ENCODE measurements at regions not wholly inside any gene's neighbourhood (a gene's known extent, or its start where the extent isn't known, plus 50 kb on each side); places are given as distances from the start of the nearest gene placed in this dataset.

DNA sequence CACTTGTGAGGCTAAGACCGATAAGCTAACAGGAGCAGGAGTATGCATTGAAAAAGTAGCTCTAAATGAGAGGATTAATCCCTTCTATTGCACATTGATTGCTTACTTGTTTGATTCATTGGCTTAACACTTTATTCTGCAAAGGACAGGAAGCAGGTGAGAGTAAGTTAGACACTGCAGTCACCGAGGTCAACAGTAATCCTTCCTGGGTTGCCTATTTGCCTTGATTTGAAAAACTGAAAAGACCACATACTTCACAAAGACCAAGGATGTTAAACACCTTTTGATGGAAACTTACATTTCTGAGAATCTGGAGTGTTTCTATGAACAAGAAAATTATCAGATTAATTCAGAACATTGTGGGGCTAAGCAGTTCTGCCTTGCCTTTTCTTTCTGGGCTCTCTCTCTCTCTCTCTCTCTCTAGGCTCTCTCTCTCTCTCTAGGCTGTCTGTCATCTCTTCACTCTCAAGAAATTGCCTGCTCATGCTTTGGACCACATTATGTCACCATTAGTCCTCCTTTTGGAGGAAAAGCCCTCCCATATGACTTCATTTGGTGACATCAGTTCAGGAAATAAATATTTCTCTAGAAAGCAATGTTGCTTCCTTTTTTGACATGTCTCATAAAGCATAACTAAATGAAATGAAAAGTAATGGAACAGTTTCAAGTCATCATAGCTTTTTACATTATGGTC, 103.8 kb downstream of the TNFSF18 start:
- Mint-ChIP-seq H3K36me3 (ENCODE audit: low read depth) (no peaks in the 10 kb centered on the region), H3K4me1 (no peaks in the 10 kb centered on the region), H3K4me3 (no peak overlapping the region), H3K9me3 (no peaks in the 10 kb centered on the region), H3K27ac (ENCODE audit: unreplicated experiment) (no peak overlapping the region), H3K27me3 (ENCODE audit: low read depth) (no peaks in the 10 kb centered on the region)
- TF ChIP-seq, protein P1, sequence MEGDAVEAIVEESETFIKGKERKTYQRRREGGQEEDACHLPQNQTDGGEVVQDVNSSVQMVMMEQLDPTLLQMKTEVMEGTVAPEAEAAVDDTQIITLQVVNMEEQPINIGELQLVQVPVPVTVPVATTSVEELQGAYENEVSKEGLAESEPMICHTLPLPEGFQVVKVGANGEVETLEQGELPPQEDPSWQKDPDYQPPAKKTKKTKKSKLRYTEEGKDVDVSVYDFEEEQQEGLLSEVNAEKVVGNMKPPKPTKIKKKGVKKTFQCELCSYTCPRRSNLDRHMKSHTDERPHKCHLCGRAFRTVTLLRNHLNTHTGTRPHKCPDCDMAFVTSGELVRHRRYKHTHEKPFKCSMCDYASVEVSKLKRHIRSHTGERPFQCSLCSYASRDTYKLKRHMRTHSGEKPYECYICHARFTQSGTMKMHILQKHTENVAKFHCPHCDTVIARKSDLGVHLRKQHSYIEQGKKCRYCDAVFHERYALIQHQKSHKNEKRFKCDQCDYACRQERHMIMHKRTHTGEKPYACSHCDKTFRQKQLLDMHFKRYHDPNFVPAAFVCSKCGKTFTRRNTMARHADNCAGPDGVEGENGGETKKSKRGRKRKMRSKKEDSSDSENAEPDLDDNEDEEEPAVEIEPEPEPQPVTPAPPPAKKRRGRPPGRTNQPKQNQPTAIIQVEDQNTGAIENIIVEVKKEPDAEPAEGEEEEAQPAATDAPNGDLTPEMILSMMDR (conservative IDR thresholded peaks at IDR 0.05): no peak
- DNase-seq (ENCODE audit: low read depth, low spot score): no peak

GRCh38 chr1:172948457-172948856, 102.3 kb downstream of the TNFSF18 start:
- no peak overlapping the region for H3K4me3 Mint-ChIP-seq
- H3K36me3 Mint-ChIP-seq (ENCODE audit: low read depth): no peaks in the 10 kb centered on the region
- no peak overlapping the region for H3K27ac Mint-ChIP-seq (ENCODE audit: unreplicated experiment)
- no peaks in the 10 kb centered on the region for H3K4me1 Mint-ChIP-seq
- no peak for DNase-seq (ENCODE audit: low read depth, low spot score)
- H3K9me3 Mint-ChIP-seq: no peaks in the 10 kb centered on the region
- TF ChIP-seq, protein P1 (conservative IDR thresholded peaks at IDR 0.05): no peak
- H3K27me3 Mint-ChIP-seq (ENCODE audit: low read depth): no peaks in the 10 kb centered on the region

- H3K27me3 Mint-ChIP-seq (ENCODE audit: low read depth): no peaks in the 10 kb centered on the region
- no peak overlapping the region for H3K4me3 Mint-ChIP-seq
- no peaks in the 10 kb centered on the region for H3K4me1 Mint-ChIP-seq
- H3K36me3 Mint-ChIP-seq (ENCODE audit: low read depth): no peaks in the 10 kb centered on the region
- H3K27ac Mint-ChIP-seq (ENCODE audit: unreplicated experiment): no peak overlapping the region
- H3K9me3 Mint-ChIP-seq: no peaks in the 10 kb centered on the region
- TF ChIP-seq, protein P1 (conservative IDR thresholded peaks at IDR 0.05): no peak
- DNase-seq (ENCODE audit: low read depth, low spot score): no peak
Measured at GRCh38 chr1:172949096-172949495, 101.6 kb downstream of the TNFSF18 start.

GRCh38 chr1:172950528-172950927, 100.2 kb downstream of the TNFSF18 start:
- Mint-ChIP-seq H3K27me3 (ENCODE audit: low read depth) (no peaks in the 10 kb centered on the region), H3K4me1 (no peaks in the 10 kb centered on the region)

DNA sequence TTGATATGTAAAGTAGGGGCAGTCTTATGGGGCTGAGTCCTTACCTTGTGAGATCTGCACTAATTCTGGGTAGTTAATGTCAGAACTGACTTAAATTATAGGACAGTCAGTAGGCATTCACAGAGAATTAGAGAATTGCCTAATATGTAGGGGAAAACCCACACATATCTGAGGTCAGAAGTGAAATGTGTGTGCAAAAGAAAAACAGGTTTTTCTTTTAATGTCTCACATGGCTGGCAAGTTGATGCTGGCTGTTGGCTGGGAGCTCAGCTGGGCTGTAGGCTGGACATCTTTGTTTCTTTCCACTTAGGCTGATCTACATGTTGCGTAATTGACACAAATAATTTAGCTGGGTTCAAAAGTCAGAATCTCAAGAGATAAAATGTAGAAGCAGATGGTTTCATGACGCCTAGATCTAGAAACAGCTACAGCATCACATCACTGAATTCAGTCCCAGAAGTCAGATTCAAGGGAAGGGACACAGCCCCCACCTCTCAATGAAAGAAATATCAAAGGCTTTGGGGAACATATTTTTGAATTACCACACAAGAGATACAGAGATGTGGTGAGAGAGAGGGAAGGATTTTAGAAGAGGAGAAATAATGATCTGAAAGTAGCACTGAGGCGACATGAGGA, 98.9 kb downstream of the TNFSF18 start:
- Mint-ChIP-seq H3K27ac (ENCODE audit: unreplicated experiment) (no peak overlapping the region), H3K4me3 (no peak overlapping the region), H3K4me1 (peaks cover 1% of the 10 kb centered on the region), H3K36me3 (ENCODE audit: low read depth) (no peaks in the 10 kb centered on the region), H3K9me3 (no peaks in the 10 kb centered on the region), H3K27me3 (ENCODE audit: low read depth) (no peaks in the 10 kb centered on the region)
- TF ChIP-seq, protein P1 (conservative IDR thresholded peaks at IDR 0.05): no peak
- DNase-seq (ENCODE audit: low read depth, low spot score): no peak

More at GRCh38 chr1:172950528-172950927, 100.2 kb downstream of the TNFSF18 start:
- Mint-ChIP-seq H3K4me3 (no peak overlapping the region), H3K27ac (ENCODE audit: unreplicated experiment) (no peak overlapping the region), H3K9me3 (no peaks in the 10 kb centered on the region), H3K36me3 (ENCODE audit: low read depth) (no peaks in the 10 kb centered on the region)
- no peak for DNase-seq (ENCODE audit: low read depth, low spot score)
- TF ChIP-seq, protein P1 (conservative IDR thresholded peaks at IDR 0.05): no peak

Measured in neural crest cell (in vitro differentiated cells).